ENCODE measurements at regions not wholly inside any gene's neighbourhood (a gene's known extent, or its start where the extent isn't known, plus 50 kb on each side); places are given as distances from the start of the nearest gene placed in this dataset.

- DNase-seq (ENCODE audit: low read depth in 2 of 2): no peak
Observed at GRCh38 chr16:86294535-86295196, 215.7 kb upstream of the FOXF1 start.

GRCh38 chr16:86296256-86296655 lies 214.1 kb upstream of the FOXF1 start:
- no peak for DNase-seq (ENCODE audit: low read depth in 2 of 2)

- no peak for DNase-seq (ENCODE audit: low read depth in 2 of 2)
Observed at GRCh38 chr16:86297391-86297790, 212.9 kb upstream of the FOXF1 start.

- no peak for DNase-seq (ENCODE audit: low read depth in 2 of 2)
Observed at GRCh38 chr16:86297866-86298757, 212.2 kb upstream of the FOXF1 start.

- no peak for DNase-seq (ENCODE audit: low read depth in 2 of 2)
Observed at GRCh38 chr16:86298758-86299134, 211.6 kb upstream of the FOXF1 start.

- no peak for DNase-seq (ENCODE audit: low read depth in 2 of 2)
Observed at GRCh38 chr16:86299882-86300610, 210.3 kb upstream of the FOXF1 start.

- DNase-seq (ENCODE audit: low read depth in 2 of 2): no peak
Observed at GRCh38 chr16:86300746-86301481, 209.4 kb upstream of the FOXF1 start.

GRCh38 chr16:86302421-86303109 lies 207.8 kb upstream of the FOXF1 start:
- DNase-seq (ENCODE audit: low read depth in 2 of 2): no peak

- DNase-seq (ENCODE audit: low read depth in 2 of 2): no peak
Observed at GRCh38 chr16:86303787-86304678, 206.3 kb upstream of the FOXF1 start.

- no peak for DNase-seq (ENCODE audit: low read depth in 2 of 2)
Observed at GRCh38 chr16:86304868-86305267, 205.5 kb upstream of the FOXF1 start.

- DNase-seq (ENCODE audit: low read depth in 2 of 2): no peak
Observed at GRCh38 chr16:86305440-86305839, 204.9 kb upstream of the FOXF1 start.

GRCh38 chr16:86306011-86306644 lies 204.2 kb upstream of the FOXF1 start:
- DNase-seq (ENCODE audit: low read depth in 2 of 2): no peak

- no peak for DNase-seq (ENCODE audit: low read depth in 2 of 2)
Observed at GRCh38 chr16:86306811-86307513, 203.4 kb upstream of the FOXF1 start.

- DNase-seq (ENCODE audit: low read depth in 2 of 2): no peak
Observed at GRCh38 chr16:86307514-86307903, 202.8 kb upstream of the FOXF1 start.

- no peak for DNase-seq (ENCODE audit: low read depth in 2 of 2)
Observed at GRCh38 chr16:86308514-86308913, 201.8 kb upstream of the FOXF1 start.

GRCh38 chr16:86313631-86314030 lies 196.7 kb upstream of the FOXF1 start:
- no peak for DNase-seq (ENCODE audit: low read depth in 2 of 2)

GRCh38 chr16:86314402-86315025 lies 195.8 kb upstream of the FOXF1 start:
- DNase-seq (ENCODE audit: low read depth in 2 of 2): no peak

- no peak for DNase-seq (ENCODE audit: low read depth in 2 of 2)
Observed at GRCh38 chr16:86316967-86317812, 193.1 kb upstream of the FOXF1 start.
